ENCODE measurements at regions not wholly inside any gene's neighbourhood (a gene's known extent, or its start where the extent isn't known, plus 50 kb on each side); places are given as distances from the start of the nearest gene placed in this dataset.

DNA sequence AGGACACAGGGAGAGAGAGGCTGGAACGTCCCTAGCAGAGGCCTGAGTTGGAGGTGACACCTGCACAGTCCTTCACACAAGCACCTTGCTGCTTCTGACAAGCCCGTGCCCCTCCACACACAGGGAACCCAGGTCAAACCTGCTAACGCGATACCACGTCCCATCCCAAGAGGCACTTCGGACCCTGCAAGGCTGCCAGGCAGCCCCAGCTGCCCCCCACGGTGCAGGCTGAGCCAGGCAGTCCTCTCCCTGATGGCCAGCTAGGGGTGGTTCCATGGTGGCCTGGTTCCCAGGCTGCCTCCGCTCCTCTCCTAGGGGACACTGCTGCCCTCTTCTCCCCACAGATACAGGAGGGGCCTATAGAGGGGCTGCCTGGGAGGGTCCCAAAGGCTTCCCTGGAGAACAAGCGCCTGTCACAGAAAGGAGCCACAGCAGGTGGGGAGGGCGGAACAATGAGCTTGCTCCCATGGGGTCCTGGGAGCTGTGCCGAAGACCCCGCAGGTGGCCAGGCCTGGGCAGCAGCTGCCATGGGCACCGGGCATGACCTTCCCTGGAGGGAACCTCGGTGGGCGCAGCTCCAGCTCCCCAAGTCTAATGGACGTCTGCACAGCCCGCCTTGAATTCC is 434.2 kb upstream of the MYT1L start:
- H3K4me1 ChIP-seq (ENCODE audit: control insufficient read depth in 5 of 5, insufficient read depth in 5 of 5, low read length in 5 of 5), result peaks cover 4 to 44% (median 39%) of the 10 kb centered on the region in 5 donors
- H3K9me3 ChIP-seq (ENCODE audit: control insufficient read depth in 5 of 5, low read length in 5 of 5), result peaks cover 0 to 10% (median 10%) of the 10 kb centered on the region in 5 donors
- no peak overlapping the region for H3K27ac ChIP-seq (ENCODE audit: low read depth, low read length)
- no peaks in the 10 kb centered on the region for H3K36me3 ChIP-seq (ENCODE audit: control insufficient read depth in 5 of 5, insufficient read depth in 5 of 5, low read length in 5 of 5)
- H3K4me3 ChIP-seq (ENCODE audit: low read depth in 1 of 5, low read length in 5 of 5), result no peak overlapping the region
- no peaks in the 10 kb centered on the region for H3K27me3 ChIP-seq (ENCODE audit: control insufficient read depth in 5 of 5, insufficient read depth in 4 of 5, low read length in 5 of 5)
- no peak overlapping the region for H3K9ac ChIP-seq (ENCODE audit: low read length in 5 of 5)

DNA sequence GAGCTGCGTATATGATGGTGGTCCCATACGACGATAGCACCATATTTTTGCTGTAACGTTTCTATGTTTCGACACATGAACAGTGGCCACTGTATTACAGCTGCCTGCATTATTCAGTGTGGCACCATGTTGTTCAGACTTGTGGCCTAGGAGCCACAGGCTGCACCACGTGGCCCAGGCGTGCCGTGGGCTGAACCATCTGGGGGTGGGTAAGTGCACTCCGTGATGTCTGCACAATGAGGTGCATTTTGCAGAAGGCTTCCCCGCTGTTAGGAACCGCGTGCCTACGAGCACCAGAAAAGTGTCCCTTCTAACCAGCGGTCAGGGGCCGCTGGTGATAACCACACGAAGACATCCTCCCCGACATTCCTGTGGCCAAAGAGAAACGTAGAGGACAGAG is 433.7 kb upstream of the MYT1L start:
- no peak overlapping the region for H3K27ac ChIP-seq (ENCODE audit: low read depth, low read length)
- no peak overlapping the region for H3K9ac ChIP-seq (ENCODE audit: low read length in 5 of 5)
- H3K4me1 ChIP-seq (ENCODE audit: control insufficient read depth in 5 of 5, insufficient read depth in 5 of 5, low read length in 5 of 5), result peaks cover 4 to 39% (median 33%) of the 10 kb centered on the region in 5 donors
- no peaks in the 10 kb centered on the region for H3K36me3 ChIP-seq (ENCODE audit: control insufficient read depth in 5 of 5, insufficient read depth in 5 of 5, low read length in 5 of 5)
- no peaks in the 10 kb centered on the region for H3K27me3 ChIP-seq (ENCODE audit: control insufficient read depth in 5 of 5, insufficient read depth in 4 of 5, low read length in 5 of 5)
- peaks cover 0 to 11% (median 10%) of the 10 kb centered on the region in 5 donors for H3K9me3 ChIP-seq (ENCODE audit: control insufficient read depth in 5 of 5, low read length in 5 of 5)
- H3K4me3 ChIP-seq (ENCODE audit: low read depth in 1 of 5, low read length in 5 of 5), result no peak overlapping the region

DNA sequence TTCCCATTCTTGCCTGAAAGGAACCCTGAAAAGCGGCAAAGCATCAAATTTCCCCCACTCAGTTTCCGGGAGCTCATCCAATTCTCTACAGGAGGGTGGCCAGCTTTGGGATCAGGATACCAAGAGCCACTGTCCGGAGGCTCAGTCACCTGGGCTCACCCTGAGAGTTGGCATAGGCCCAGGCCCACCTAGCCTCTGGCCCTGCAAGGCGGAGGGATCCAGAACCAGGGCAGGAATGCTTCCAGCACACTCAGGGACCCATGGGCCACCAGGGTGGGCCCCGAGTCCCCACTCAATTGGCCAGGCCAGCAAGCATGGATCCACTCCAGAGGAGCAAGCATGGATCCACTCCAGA is 432.9 kb upstream of the MYT1L start:
- Histone ChIP-seq H3K27ac (ENCODE audit: low read depth, low read length) (peak overlapping the region; percentile 47), H3K36me3 (ENCODE audit: control insufficient read depth in 5 of 5, insufficient read depth in 5 of 5, low read length in 5 of 5) (no peaks in the 10 kb centered on the region), H3K9me3 (ENCODE audit: control insufficient read depth in 5 of 5, low read length in 5 of 5) (peaks cover 0 to 11% (median 10%) of the 10 kb centered on the region in 5 donors), H3K4me1 (ENCODE audit: control insufficient read depth in 5 of 5, insufficient read depth in 5 of 5, low read length in 5 of 5) (peaks cover 4 to 32% (median 27%) of the 10 kb centered on the region in 5 donors), H3K9ac (ENCODE audit: low read length in 5 of 5) (no peak overlapping the region), H3K4me3 (ENCODE audit: low read depth in 1 of 5, low read length in 5 of 5) (no peak overlapping the region), H3K27me3 (ENCODE audit: control insufficient read depth in 5 of 5, insufficient read depth in 4 of 5, low read length in 5 of 5) (no peaks in the 10 kb centered on the region)

DNA sequence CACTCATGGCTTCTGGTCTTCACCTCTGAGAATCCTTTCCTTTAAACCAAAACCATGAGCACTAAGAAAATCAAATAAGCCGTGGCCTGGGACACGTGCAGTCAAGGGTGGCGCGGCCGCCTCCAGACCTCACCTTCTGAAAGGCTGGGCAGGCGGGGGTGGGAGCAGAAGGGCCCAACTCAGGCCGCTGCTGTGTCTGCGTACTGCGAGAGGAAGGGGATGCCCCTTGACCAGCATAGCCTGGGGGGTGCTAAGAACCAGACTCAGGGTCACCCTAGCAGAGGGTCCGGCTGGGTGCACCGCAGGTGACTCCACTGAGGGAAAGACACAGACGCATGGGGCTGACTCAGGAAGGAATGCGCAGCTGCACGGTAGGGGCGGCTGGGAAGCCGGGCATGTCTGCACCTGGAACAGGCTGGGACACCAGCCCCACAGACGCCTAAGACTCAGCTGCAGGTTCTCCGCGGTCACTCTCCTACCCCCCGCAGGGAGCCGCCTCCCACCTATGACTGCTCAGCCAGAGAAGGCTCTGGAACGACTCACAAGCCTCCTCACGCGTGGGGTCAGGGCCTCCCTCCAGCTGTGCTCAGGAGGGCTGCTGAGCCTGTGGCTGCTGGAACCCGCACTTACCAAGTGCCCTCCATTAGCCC is 432.4 kb upstream of the MYT1L start:
- Histone ChIP-seq H3K36me3 (ENCODE audit: control insufficient read depth in 5 of 5, insufficient read depth in 5 of 5, low read length in 5 of 5) (no peaks in the 10 kb centered on the region), H3K4me1 (ENCODE audit: control insufficient read depth in 5 of 5, insufficient read depth in 5 of 5, low read length in 5 of 5) (peaks cover 4 to 32% (median 27%) of the 10 kb centered on the region in 5 donors), H3K9me3 (ENCODE audit: control insufficient read depth in 5 of 5, low read length in 5 of 5) (peaks cover 0 to 11% (median 10%) of the 10 kb centered on the region in 5 donors), H3K27me3 (ENCODE audit: control insufficient read depth in 5 of 5, insufficient read depth in 4 of 5, low read length in 5 of 5) (no peaks in the 10 kb centered on the region), H3K27ac (ENCODE audit: low read depth, low read length) (peak overlapping the region; percentile 41), H3K4me3 (ENCODE audit: low read depth in 1 of 5, low read length in 5 of 5) (no peak overlapping the region), H3K9ac (ENCODE audit: low read length in 5 of 5) (peak overlapping the region in 1 of 5 donors; percentile 4)

DNA sequence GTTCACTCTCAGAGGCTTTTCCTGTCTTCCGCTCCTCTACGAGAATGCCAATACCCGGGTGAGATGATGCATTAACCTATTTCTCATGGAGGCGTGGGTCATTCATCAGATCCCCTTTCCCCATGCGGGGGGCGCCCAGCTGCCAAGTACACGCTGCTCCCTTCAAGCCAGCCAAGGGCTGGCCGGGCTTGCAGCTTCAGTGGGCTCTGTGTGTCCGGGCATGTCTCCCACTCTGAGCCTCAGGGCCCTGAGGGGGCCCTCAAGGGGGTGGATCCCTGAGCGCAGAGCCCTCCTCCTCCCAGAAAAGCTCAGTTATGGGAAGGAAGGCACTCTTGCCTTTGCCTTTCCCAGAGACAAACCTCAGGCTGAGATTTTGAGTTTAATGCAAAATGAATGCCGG is 431.8 kb upstream of the MYT1L start:
- H3K27ac ChIP-seq (ENCODE audit: low read depth, low read length), result peak overlapping the region; percentile 41
- H3K9ac ChIP-seq (ENCODE audit: low read length in 5 of 5), result peak overlapping the region in 1 of 5 donors; percentile 4
- H3K27me3 ChIP-seq (ENCODE audit: control insufficient read depth in 5 of 5, insufficient read depth in 4 of 5, low read length in 5 of 5), result no peaks in the 10 kb centered on the region
- H3K36me3 ChIP-seq (ENCODE audit: control insufficient read depth in 5 of 5, insufficient read depth in 5 of 5, low read length in 5 of 5), result no peaks in the 10 kb centered on the region
- peaks cover 3 to 32% (median 27%) of the 10 kb centered on the region in 5 donors for H3K4me1 ChIP-seq (ENCODE audit: control insufficient read depth in 5 of 5, insufficient read depth in 5 of 5, low read length in 5 of 5)
- H3K9me3 ChIP-seq (ENCODE audit: control insufficient read depth in 5 of 5, low read length in 5 of 5), result peaks cover 0 to 11% (median 10%) of the 10 kb centered on the region in 5 donors
- H3K4me3 ChIP-seq (ENCODE audit: low read depth in 1 of 5, low read length in 5 of 5), result no peak overlapping the region

DNA sequence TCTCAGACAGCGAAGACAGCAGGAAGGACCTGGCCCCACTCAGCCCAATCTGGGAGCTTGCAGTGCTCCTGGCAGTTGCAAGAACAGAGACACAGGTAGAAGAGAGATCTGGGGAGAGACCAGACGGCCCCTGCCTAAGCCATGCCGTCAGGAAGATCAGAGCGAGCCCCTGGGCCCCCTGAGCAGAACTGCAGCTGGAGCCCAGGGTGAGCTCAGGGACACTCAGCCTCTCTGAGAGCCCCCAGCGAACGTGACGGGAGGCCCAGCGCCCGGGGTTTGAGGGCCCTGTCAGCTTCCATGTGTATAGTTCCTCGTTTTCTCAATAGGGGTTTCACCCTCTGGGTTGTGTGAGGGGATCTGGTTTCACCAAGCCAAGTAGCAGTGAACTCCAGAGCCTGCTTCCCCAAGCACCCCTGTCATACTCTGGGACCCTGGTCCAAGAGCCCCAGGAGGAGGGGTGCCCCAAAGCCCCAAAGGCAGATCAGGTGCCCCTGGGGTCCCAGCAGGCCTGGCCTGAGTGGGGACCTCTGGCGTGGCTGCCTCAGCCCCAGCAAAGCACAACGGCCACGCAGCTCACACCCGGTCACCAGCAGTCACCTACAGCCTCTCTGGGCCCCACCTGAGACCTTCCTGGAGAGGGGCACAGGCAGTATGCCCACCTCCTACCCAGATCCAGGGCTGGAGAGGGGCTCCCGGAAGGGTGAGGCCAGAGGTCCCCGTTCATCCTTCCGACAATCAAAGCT is 431.3 kb upstream of the MYT1L start:
- Histone ChIP-seq H3K4me3 (ENCODE audit: low read depth in 1 of 5, low read length in 5 of 5) (no peak overlapping the region), H3K27ac (ENCODE audit: low read depth, low read length) (peak overlapping the region; percentile 41), H3K4me1 (ENCODE audit: control insufficient read depth in 5 of 5, insufficient read depth in 5 of 5, low read length in 5 of 5) (peaks cover 3 to 34% (median 27%) of the 10 kb centered on the region in 5 donors), H3K9ac (ENCODE audit: low read length in 5 of 5) (no peak overlapping the region), H3K9me3 (ENCODE audit: control insufficient read depth in 5 of 5, low read length in 5 of 5) (peaks cover 0 to 11% (median 10%) of the 10 kb centered on the region in 5 donors), H3K27me3 (ENCODE audit: control insufficient read depth in 5 of 5, insufficient read depth in 4 of 5, low read length in 5 of 5) (no peaks in the 10 kb centered on the region), H3K36me3 (ENCODE audit: control insufficient read depth in 5 of 5, insufficient read depth in 5 of 5, low read length in 5 of 5) (no peaks in the 10 kb centered on the region)

DNA sequence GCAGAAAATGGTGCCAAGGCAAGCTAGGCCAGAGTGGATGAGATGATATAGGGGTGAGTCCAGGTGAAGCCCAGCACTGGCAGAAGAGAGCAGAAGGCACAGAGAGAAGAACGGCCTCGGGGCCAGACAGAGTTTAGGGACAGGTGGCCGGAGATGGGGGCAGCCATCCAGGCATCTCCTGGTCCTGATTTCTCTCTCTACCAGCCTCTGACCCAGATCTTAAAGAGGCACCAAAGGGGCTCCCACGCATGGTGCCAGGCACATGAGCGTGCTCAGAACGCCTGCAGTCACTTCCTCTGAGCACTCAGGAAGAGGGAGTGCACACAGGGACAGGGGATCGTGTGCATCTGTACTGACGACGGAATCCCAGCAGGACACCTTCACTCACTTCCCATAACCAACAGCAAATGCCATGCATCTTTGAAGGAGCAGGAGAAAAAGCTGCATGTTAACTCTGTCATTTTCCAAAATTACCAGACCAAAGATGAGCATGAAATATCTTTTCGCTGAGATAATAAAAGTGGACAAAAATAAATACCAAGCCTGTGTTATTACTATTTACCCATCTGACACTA is 427.8 kb upstream of the MYT1L start:
- no peak overlapping the region for H3K27ac ChIP-seq (ENCODE audit: low read depth, low read length)
- H3K4me3 ChIP-seq (ENCODE audit: low read depth in 1 of 5, low read length in 5 of 5), result no peak overlapping the region
- H3K36me3 ChIP-seq (ENCODE audit: control insufficient read depth in 5 of 5, insufficient read depth in 5 of 5, low read length in 5 of 5), result no peaks in the 10 kb centered on the region
- H3K4me1 ChIP-seq (ENCODE audit: control insufficient read depth in 5 of 5, insufficient read depth in 5 of 5, low read length in 5 of 5), result peaks cover 3 to 35% (median 26%) of the 10 kb centered on the region in 5 donors
- H3K9ac ChIP-seq (ENCODE audit: low read length in 5 of 5), result no peak overlapping the region
- H3K27me3 ChIP-seq (ENCODE audit: control insufficient read depth in 5 of 5, insufficient read depth in 4 of 5, low read length in 5 of 5), result no peaks in the 10 kb centered on the region
- H3K9me3 ChIP-seq (ENCODE audit: control insufficient read depth in 5 of 5, low read length in 5 of 5), result peaks cover 0 to 12% (median 10%) of the 10 kb centered on the region in 5 donors

DNA sequence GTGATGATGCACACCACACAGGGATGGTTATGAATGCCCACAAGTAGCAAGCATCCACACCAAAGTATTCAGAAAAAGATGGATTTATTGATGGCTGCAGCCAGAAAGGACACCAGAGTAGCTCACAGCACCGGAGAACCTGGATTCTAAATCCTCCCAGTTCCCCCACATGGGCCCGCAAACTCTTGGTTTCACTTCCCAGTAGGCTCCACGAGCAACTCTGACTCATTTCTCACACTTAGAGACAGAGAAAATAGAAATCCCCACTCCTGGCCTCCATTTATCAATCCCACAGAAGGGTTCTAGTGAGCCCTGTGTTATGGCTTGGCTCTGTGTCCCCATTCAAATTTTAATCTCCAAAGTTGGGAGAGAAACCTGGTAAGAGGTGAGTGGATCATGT is 426.7 kb upstream of the MYT1L start:
- Histone ChIP-seq H3K4me3 (ENCODE audit: low read depth in 1 of 5, low read length in 5 of 5) (no peak overlapping the region), H3K9me3 (ENCODE audit: control insufficient read depth in 5 of 5, low read length in 5 of 5) (peaks cover 2 to 18% (median 11%) of the 10 kb centered on the region in 5 donors), H3K36me3 (ENCODE audit: control insufficient read depth in 5 of 5, insufficient read depth in 5 of 5, low read length in 5 of 5) (no peaks in the 10 kb centered on the region), H3K4me1 (ENCODE audit: control insufficient read depth in 5 of 5, insufficient read depth in 5 of 5, low read length in 5 of 5) (peaks cover 0 to 23% (median 16%) of the 10 kb centered on the region in 5 donors), H3K27me3 (ENCODE audit: control insufficient read depth in 5 of 5, insufficient read depth in 4 of 5, low read length in 5 of 5) (no peaks in the 10 kb centered on the region), H3K9ac (ENCODE audit: low read length in 5 of 5) (no peak overlapping the region), H3K27ac (ENCODE audit: low read depth, low read length) (no peak overlapping the region)

DNA sequence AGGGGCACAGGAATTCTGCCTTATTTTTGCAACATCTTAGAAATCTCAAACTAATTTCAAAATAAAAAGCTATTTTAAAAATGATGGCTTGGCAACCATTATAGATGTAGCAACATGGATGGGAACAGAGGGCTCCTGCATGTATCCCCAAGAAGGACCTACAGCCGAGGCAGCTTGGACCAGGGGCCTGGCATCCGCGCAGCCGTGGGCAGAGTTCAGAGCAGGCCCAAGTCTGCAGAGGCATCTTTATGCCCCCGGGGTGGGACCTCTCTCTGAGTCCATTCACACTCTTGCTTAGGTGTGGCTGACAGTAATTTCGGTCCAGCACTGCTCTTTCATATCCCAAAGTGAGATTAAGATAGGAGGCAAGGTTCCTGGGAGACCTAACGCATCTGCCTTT is 425.8 kb upstream of the MYT1L start:
- Histone ChIP-seq H3K4me3 (ENCODE audit: low read depth in 1 of 5, low read length in 5 of 5) (no peak overlapping the region), H3K36me3 (ENCODE audit: control insufficient read depth in 5 of 5, insufficient read depth in 5 of 5, low read length in 5 of 5) (no peaks in the 10 kb centered on the region), H3K9ac (ENCODE audit: low read length in 5 of 5) (no peak overlapping the region), H3K4me1 (ENCODE audit: control insufficient read depth in 5 of 5, insufficient read depth in 5 of 5, low read length in 5 of 5) (peaks cover 0 to 20% (median 16%) of the 10 kb centered on the region in 5 donors), H3K27me3 (ENCODE audit: control insufficient read depth in 5 of 5, insufficient read depth in 4 of 5, low read length in 5 of 5) (no peaks in the 10 kb centered on the region), H3K27ac (ENCODE audit: low read depth, low read length) (no peak overlapping the region), H3K9me3 (ENCODE audit: control insufficient read depth in 5 of 5, low read length in 5 of 5) (peaks cover 2 to 18% (median 11%) of the 10 kb centered on the region in 5 donors)
